GM21619 (cell line): ENCODE measurements at regions not wholly inside any gene's neighbourhood (a gene's known extent, or its start where the extent isn't known, plus 50 kb on each side); places are given as distances from the start of the nearest gene placed in this dataset.

Experiments used
- ATAC-seq: cut with Tn5 transposase; IDR thresholded peaks from one replicate; pipeline ENCODE4 v1.9.1; 2021; ENCODE audit not compliant: unreplicated experiment

GRCh38 chr4:22336822-22337221 lies 179.0 kb downstream of the ADGRA3 start:
- ATAC-seq, result no peak

GRCh38 chr4:22334155-22334554 lies 181.7 kb downstream of the ADGRA3 start:
- no peak for ATAC-seq

- no peak for ATAC-seq
Measured at GRCh38 chr4:22324422-22324821, 191.4 kb downstream of the ADGRA3 start.

- ATAC-seq, result no peak
Measured at GRCh38 chr4:22323691-22324090, 192.2 kb downstream of the ADGRA3 start.

- ATAC-seq, result no peak
Measured at GRCh38 chr4:22322996-22323395, 192.9 kb downstream of the ADGRA3 start.

GRCh38 chr4:22315628-22316027 lies 200.2 kb downstream of the ADGRA3 start:
- no peak for ATAC-seq

- ATAC-seq, result no peak
Measured at GRCh38 chr4:22313976-22314375, 201.9 kb downstream of the ADGRA3 start.

- ATAC-seq, result no peak
Measured at GRCh38 chr4:22312113-22312512, 203.8 kb downstream of the ADGRA3 start.

- no peak for ATAC-seq
Measured at GRCh38 chr4:22301253-22301652, 214.6 kb downstream of the ADGRA3 start.

GRCh38 chr4:22299678-22300077 lies 216.2 kb downstream of the ADGRA3 start:
- ATAC-seq, result no peak

GRCh38 chr4:22287631-22288030 lies 228.2 kb downstream of the ADGRA3 start:
- ATAC-seq, result no peak

GRCh38 chr4:22268350-22269025 lies 247.4 kb downstream of the ADGRA3 start:
- ATAC-seq, result no peak

- ATAC-seq, result no peak
Measured at GRCh38 chr4:22264261-22264660, 251.6 kb downstream of the ADGRA3 start.

- no peak for ATAC-seq
Measured at GRCh38 chr4:22253431-22253830, 262.4 kb downstream of the ADGRA3 start.

GRCh38 chr4:22246847-22247246 lies 269.0 kb downstream of the ADGRA3 start:
- no peak for ATAC-seq

- ATAC-seq, result no peak
Measured at GRCh38 chr4:22245294-22245693, 270.6 kb downstream of the ADGRA3 start.

GRCh38 chr4:22241415-22241814 lies 274.5 kb downstream of the ADGRA3 start:
- no peak for ATAC-seq

GRCh38 chr4:22240814-22241213 lies 275.1 kb downstream of the ADGRA3 start:
- no peak for ATAC-seq

GRCh38 chr4:22238742-22239141 lies 277.1 kb downstream of the ADGRA3 start:
- no peak for ATAC-seq

GRCh38 chr4:22237846-22238494 lies 277.9 kb downstream of the ADGRA3 start:
- no peak for ATAC-seq

- no peak for ATAC-seq
Measured at GRCh38 chr4:22237155-22237751, 278.6 kb downstream of the ADGRA3 start.

- no peak for ATAC-seq
Measured at GRCh38 chr4:22235698-22236097, 280.2 kb downstream of the ADGRA3 start.
